Stimulated activated CD8-positive, alpha-beta memory T cell treated with anti-CD3 and anti-CD28 coated beads, Interleukin-7, amount 100 ng/mL, for 4 hours (primary cell): ENCODE measurements at regions not wholly inside any gene's neighbourhood (a gene's known extent, or its start where the extent isn't known, plus 50 kb on each side); places are given as distances from the start of the nearest gene placed in this dataset.

Experiments used
- DNase-seq, 2 donors: peaks; one replicate each; pipeline ENCODE4 v3.0.0-alpha.2; 2020; ENCODE audit warnings: low read depth in 2 of 2

- peak; percentile 8 to 44 for DNase-seq
Measured at GRCh38 chr19:30784850-30785457, 412.8 kb downstream of the ZNF536 start.

DNA sequence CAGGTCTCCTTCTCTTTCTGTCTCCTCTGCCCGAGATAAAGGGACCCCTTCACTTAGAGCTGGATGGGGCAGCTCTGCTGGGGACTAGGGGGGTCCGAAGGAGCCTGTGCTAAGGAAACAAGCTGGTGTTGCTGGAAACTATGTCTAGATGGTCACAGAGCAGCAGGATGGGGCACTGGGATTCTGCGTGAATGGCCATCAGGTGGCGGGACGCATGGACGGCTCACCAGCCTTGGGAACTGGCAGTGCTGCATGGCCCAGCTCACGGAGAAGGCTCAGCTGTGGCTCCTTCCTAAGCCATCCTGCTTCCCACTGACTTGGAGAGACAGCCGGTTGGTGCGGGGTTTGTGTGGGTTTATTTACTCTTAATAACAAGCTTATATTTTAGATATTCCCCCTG lies 411.8 kb downstream of the ZNF536 start:
- DNase-seq: no peak

DNA sequence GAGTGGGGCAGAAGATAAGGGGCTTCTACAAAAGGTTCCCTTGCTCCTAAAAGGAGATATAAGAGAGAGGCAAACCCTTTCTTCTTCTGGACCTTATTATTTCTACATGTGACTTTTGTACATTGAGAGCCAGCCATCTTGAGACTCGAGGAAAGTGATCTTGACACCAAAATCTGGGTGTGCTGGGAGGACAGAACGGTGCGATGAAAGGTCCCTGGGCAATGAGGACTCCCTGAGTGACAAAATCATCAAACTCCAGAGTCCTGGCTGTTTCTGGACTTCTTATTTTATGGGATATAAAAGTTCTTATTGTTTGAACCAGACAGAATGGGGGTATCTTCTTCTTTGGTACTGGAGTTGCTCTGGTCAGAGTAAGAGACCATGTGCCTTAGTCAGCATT lies 411.0 kb downstream of the ZNF536 start:
- DNase-seq: no peak

- DNase-seq: no peak
Measured at GRCh38 chr19:30781519-30781918, 409.3 kb downstream of the ZNF536 start.

DNA sequence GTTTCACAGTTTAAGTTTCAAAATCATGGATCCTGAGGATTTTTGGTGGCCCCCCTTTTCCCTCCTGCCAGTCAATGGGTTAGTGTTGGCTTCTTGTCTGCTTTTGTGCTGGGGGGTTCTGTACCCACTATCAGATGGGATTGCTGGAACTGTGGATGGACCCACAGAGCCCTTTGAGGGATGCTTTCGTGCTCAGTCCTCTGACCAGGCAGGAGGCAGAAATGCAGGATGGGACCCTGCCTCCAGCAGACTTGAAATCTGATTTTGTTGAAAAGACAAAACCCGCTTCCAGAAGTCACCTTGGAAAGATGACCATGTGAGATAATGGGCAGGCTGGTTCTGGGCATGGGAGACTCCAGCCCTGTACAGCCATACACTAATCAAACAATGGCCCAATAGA lies 408.9 kb downstream of the ZNF536 start:
- DNase-seq: no peak

DNA sequence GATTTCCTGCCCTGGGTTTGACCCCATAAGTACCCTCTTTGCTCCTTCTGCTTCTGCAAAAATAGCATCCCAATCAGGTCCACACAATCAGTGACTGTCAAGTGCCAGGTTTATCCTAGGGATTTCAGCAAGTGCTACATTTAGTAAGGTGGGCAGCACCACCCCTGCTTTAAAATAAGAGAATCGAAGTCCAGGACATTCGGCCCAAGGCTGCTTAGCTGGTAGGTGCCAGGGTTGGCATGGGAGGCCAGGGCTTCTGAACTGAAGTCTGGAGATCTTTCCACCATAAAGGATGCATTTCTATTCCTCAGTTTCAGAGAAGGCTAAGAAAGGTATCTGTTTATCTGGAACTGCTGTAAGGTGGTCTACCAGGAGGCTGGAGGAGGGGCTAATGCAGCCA lies 408.3 kb downstream of the ZNF536 start:
- DNase-seq: no peak

GRCh38 chr19:30780032-30780431 lies 407.8 kb downstream of the ZNF536 start:
- DNase-seq: no peak

DNA sequence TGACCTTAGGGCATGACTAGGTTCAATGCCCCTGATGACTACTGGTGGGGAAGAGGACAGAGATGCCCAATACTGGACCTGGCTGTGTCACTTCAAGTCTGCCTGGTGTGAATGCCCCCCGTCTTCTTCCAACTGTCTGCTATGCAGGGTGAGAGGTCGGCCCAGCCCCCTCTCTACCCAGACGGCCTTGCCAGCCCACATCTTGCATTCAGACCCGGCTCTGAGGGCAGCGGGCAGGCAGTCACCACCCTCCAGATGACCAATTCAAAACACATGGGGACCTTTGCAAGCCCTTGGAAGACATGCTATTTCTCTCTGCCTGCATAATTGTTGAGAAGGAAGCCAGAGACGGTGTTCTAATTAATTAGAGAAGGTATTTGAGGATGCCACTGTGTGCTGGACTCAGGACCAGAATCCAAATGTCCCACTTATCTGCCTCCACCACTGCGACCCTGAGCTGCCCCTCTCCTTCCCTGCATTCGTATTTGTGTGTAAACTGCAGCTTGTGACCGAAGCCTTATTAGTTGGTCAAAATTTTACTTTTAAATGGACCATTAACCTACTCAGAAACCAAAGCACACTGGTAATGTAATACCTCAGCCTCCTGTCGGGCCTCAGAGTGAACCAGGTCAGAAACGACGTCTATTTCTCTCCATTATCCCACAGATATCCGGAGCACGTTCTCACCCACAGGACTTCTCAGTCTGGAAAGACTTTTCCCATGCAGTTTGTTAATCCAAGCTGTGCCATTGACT lies 407.0 kb downstream of the ZNF536 start:
- DNase-seq: no peak

DNA sequence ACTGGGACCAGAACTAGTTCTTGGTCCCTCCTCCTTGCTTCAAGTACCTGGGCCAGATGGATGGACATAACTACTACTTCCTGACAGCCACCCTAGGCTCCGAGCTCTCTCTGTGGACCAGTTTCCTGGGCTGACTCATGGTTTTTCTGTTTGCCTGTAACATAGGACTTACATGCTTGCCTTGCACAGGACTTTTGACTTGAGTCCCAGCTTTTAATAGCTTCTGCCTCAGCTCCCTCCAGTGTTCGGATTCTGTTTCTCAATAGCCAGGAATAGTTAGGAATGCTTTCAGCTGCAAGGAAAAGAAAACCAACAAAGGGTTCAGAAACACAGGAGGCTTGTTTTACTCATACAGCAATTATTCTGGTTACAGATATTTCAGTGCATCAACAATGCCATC lies 405.9 kb downstream of the ZNF536 start:
- DNase-seq: no peak

GRCh38 chr19:30775956-30776355 lies 403.8 kb downstream of the ZNF536 start:
- DNase-seq: no peak

GRCh38 chr19:30774252-30774766 lies 402.1 kb downstream of the ZNF536 start:
- DNase-seq: no peak

- no peak for DNase-seq
Measured at GRCh38 chr19:30762651-30763050, 390.5 kb downstream of the ZNF536 start.

GRCh38 chr19:30760014-30760413 lies 387.8 kb downstream of the ZNF536 start:
- no peak for DNase-seq

GRCh38 chr19:30757837-30758617 lies 385.8 kb downstream of the ZNF536 start:
- no peak for DNase-seq

GRCh38 chr19:30757104-30757836 lies 385.1 kb downstream of the ZNF536 start:
- no peak for DNase-seq

DNA sequence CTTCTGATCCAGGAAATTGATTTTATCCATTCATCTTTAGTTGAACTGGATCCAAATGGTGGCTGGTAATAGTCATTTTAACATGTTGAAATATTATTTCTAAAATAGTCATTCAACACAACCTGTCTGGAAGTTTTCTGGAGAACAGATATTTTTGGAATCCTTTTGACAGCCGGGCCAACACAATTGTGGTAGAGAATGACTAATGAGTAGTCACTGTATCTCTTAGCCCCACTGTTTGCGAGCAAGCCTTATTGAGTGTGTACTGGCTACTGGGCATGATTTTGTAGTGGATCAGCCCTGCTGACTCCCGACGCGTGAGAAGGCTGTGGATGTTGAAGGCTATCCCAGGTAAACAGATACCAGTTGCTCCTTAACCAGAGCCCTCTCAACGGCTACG lies 383.4 kb downstream of the ZNF536 start:
- no peak for DNase-seq

DNA sequence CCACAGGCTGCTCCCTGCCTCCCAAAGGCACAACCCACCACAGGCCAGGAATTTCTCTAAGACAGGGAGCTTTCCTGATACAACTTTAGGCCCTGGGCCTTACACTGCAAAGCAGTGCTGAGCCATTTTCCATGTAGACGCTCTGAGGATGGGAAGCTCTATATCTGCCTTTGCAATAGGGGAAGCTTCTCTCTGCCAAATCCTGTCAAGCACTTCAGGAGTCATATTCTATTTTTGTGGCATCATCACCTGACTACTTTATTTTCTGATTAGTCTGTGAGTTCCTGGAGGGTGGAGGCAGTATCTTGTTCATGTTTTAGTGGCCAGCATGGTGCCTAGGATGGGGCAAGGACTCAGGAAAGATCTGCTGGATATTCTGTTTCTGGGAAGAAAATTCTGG lies 382.0 kb downstream of the ZNF536 start:
- DNase-seq: no peak

GRCh38 chr19:30752876-30753275 lies 380.7 kb downstream of the ZNF536 start:
- DNase-seq: no peak

GRCh38 chr19:30752201-30752600 lies 380.0 kb downstream of the ZNF536 start:
- no peak for DNase-seq

- no peak for DNase-seq
Measured at GRCh38 chr19:30745476-30745985, 373.3 kb downstream of the ZNF536 start.

DNA sequence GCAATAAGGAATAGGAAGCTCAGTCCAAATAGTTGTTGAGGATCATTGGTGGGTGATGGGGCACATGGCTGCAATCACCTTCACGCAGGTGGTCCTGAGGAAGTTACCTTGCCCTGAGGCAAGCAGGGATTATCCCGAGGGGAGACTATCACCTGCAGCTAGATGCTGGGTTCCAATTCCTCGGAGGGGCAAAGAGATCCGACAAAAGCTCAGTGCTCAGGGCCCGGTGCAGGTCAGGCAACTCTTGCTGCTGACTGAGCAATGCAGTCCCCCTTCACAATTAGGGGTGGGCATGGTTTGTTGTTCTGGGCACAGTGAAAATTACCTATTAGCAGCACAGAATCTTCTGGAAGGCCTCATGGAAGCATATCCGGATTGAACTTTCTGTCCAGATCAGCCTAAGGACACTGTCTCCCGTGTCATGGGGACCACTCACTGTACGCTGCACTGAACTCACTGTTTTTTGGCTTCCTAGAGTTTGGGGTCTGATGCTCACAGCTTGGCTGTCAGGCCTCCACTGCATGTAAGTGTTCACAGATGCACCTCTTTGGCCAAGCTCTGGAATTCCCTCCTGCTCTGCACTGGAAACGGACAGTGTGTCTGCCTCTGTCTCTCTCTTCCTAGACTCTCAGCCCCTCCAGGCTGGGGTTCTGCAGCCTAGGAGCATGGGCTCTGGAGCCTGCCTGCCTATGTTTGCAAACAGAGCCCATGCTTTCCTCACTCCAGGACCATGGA lies 372.7 kb downstream of the ZNF536 start:
- no peak for DNase-seq
